B cell (primary cell): ENCODE measurements at regions not wholly inside any gene's neighbourhood (a gene's known extent, or its start where the extent isn't known, plus 50 kb on each side); places are given as distances from the start of the nearest gene placed in this dataset.

ENCODE experiments used
- ATAC-seq: fragments of 200-7000 bp; cut with Tn5 transposase; one replicate; pipeline ENCODE4 v1.10.0; 2021; ENCODE audit warnings: low read depth, mild to moderate bottlenecking, moderate number of reproducible peaks, moderate library complexity
- CTCF ChIA-PET: fragments of 350-600 bp; sonication (Branson Sonifier 250); formaldehyde crosslinking; loops from one replicate; lab custom pipeline; 2021; ENCODE audit warnings: antibody characterized with exemption, inconsistent platforms; lab: Charles Lee
- POLR2A ChIA-PET: fragments of 350-600 bp; sonication (Branson Sonifier 250); formaldehyde crosslinking; loops from one replicate; lab custom pipeline; 2021; ENCODE audit warnings: antibody characterized with exemption; lab: Charles Lee
- DNase-seq: peaks from one replicate; pipeline ENCODE4 v3.0.0; 2013
- H2AFZ ChIP-seq: 2 replicates; pipeline ENCODE4 v1.6.1; 2012; ENCODE audit warnings: mild to moderate bottlenecking, low read depth, low read length; ENCODE audit not compliant: insufficient read depth, poor library complexity, severe bottlenecking
- H3K27ac ChIP-seq, 2 donors: 1 replicate in 1 of 2; 2 replicates in 1 of 2; pipeline ENCODE4 v1.5.1; 2012 to 2013; ENCODE audit warnings: low read length in 2 of 2, mild to moderate bottlenecking in 2 of 2, moderate library complexity in 1 of 2
- H3K27me3 ChIP-seq, 4 experiments: fragments of 200-600 bp in 1 of 4; sonication (generic) in 1 of 4; replicated peaks in 1 of 4; 1 replicate in 2 of 4; 2 replicates in 2 of 4; pipeline versions ENCODE4 v1.6.1 to v1.7.0; 2013 to 2016; ENCODE audit warnings: low read length in 3 of 4, mild to moderate bottlenecking in 2 of 4, mixed read lengths in 1 of 4, moderate library complexity in 1 of 4; ENCODE audit not compliant: insufficient read depth in 4 of 4, control insufficient read depth in 3 of 4; ENCODE audit errors: control extremely low read depth in 1 of 4
- H3K36me3 ChIP-seq, 2 experiments: replicated peaks in 1 of 2; 1 replicate in 1 of 2; 2 replicates in 1 of 2; pipeline versions ENCODE4 v1.6.1 to v1.7.1; 2013; ENCODE audit warnings: low read length in 1 of 2; ENCODE audit not compliant: insufficient read depth in 2 of 2, control insufficient read depth in 1 of 2; ENCODE audit errors: control extremely low read depth in 1 of 2, extremely low read depth in 1 of 2
- H3K4me1 ChIP-seq, 2 donors: fragments of 200-600 bp in 1 of 2; sonication (generic) in 1 of 2; 1 replicate in 1 of 2; 2 replicates in 1 of 2; pipeline versions ENCODE4 v1.5.1 to v1.6.1; 2013 to 2017; ENCODE audit warnings: low read length in 2 of 2; ENCODE audit not compliant: control insufficient read depth in 2 of 2, insufficient read depth in 2 of 2
- H3K4me2 ChIP-seq: replicated peaks from 2 replicates; pipeline ENCODE3; 2012; ENCODE audit warnings: mild to moderate bottlenecking, low read depth, low read length; ENCODE audit not compliant: poor library complexity, severe bottlenecking
- H3K4me3 ChIP-seq, 5 experiments: fragments of 200-600 bp in 1 of 5; sonication (generic) in 1 of 5; 1 replicate in 3 of 5; 2 replicates in 2 of 5; pipeline versions ENCODE4 v1.5.1 to v1.7.0; 2011 to 2016; ENCODE audit warnings: low read length in 4 of 5, mild to moderate bottlenecking in 4 of 5, low read depth in 2 of 5, control low read depth in 1 of 5, moderate library complexity in 1 of 5; ENCODE audit not compliant: insufficient read depth in 1 of 5; ENCODE audit errors: control extremely low read depth in 1 of 5, extremely low read depth in 1 of 5
- H3K79me2 ChIP-seq: fragments of 200-600 bp; sonication (generic); one replicate; pipeline ENCODE4 v1.6.0; 2016; ENCODE audit warnings: low read length; ENCODE audit not compliant: control insufficient read depth, insufficient read depth
- H3K9ac ChIP-seq: fragments of 200-600 bp; sonication (generic); 2 replicates; pipeline ENCODE4 v1.6.1; 2017; ENCODE audit warnings: mild to moderate bottlenecking, low read length, moderate library complexity
- H3K9me3 ChIP-seq, 3 donors: one replicate each; pipeline versions ENCODE4 v1.6.1 to v1.7.1; 2013; ENCODE audit warnings: low read length in 2 of 3; ENCODE audit not compliant: control insufficient read depth in 2 of 3, insufficient read depth in 1 of 3; ENCODE audit errors: control extremely low read depth in 1 of 3
- H4K20me1 ChIP-seq: 2 replicates; pipeline ENCODE4 v1.6.0; 2012; ENCODE audit warnings: mild to moderate bottlenecking, low read length; ENCODE audit not compliant: insufficient read depth, control insufficient read depth, poor library complexity, severe bottlenecking
- H3K27ac Mint-ChIP-seq: one replicate; pipeline ENCODE4 v1.8.0; 2021; ENCODE audit warnings: mixed read lengths
- H3K27me3 Mint-ChIP-seq: one replicate; pipeline ENCODE4 v1.8.0; 2021; ENCODE audit warnings: mixed read lengths
- H3K4me1 Mint-ChIP-seq: one replicate; pipeline ENCODE4 v1.8.0; 2021; ENCODE audit warnings: mixed read lengths
- H3K4me3 Mint-ChIP-seq: one replicate; pipeline ENCODE4 v1.8.0; 2021; ENCODE audit warnings: mixed read lengths
- H3K9me3 Mint-ChIP-seq: one replicate; pipeline ENCODE4 v1.8.0; 2022; ENCODE audit warnings: mixed read lengths; ENCODE audit not compliant: insufficient read depth
- CTCF ChIP-seq: fragments of 200-600 bp; IDR thresholded peaks from one replicate; pipeline ENCODE4 v1.8.0; 2022; ENCODE audit warnings: antibody characterized with exemption, mild to moderate bottlenecking
- EZH2 ChIP-seq: IDR thresholded peaks from 2 replicates; pipeline ENCODE4 v1.6.1; 2012; ENCODE audit warnings: borderline replicate concordance, low read depth, mild to moderate bottlenecking, moderate library complexity, low read length; ENCODE audit not compliant: insufficient read depth, poor library complexity, severe bottlenecking
- WGBS: methylation state at CpG from one replicate; pipeline ENCODE4 v1.1.5; 2013; ENCODE audit warnings: missing lambda C conversion rate; ENCODE audit not compliant: insufficient coverage; 5-methylcytosine and 5-hydroxymethylcytosine counted together
- intact Hi-C: fragments of 100-400 bp; cut with micrococcal nuclease; formaldehyde crosslinking; loops from one replicate; pipeline ENCODE4 v1.10.0; 2022

- DNase-seq (no peak), ATAC-seq (no peak)
- CTCF ChIA-PET = no interaction called here
- no peak overlapping the region for H3K4me2 ChIP-seq
- H3K36me3 ChIP-seq = no peaks in the 10 kb centered on the region
- intact Hi-C loops = no loop called here
- no peak overlapping the region for H3K27ac Mint-ChIP-seq
- TF ChIP-seq CTCF (no peak), EZH2 (no peak)
- H3K9me3 ChIP-seq = peaks cover 0 to 25% (median 0%) of the 10 kb centered on the region in 3 donors
- H3K4me1 ChIP-seq = no peaks in the 10 kb centered on the region
- no peaks in the 10 kb centered on the region for H3K79me2 ChIP-seq
- peaks cover 7% of the 10 kb centered on the region for H3K9me3 Mint-ChIP-seq
- no peak overlapping the region for H2AFZ ChIP-seq
- H3K4me3 Mint-ChIP-seq = no peak overlapping the region
- no peaks in the 10 kb centered on the region for H4K20me1 ChIP-seq
- H3K27ac ChIP-seq = no peak overlapping the region
- H3K4me3 ChIP-seq = no peak overlapping the region
- POLR2A ChIA-PET = no interaction called here
- peaks cover 0 to 10% (median 0%) of the 10 kb centered on the region in 4 experiments for H3K27me3 ChIP-seq
- H3K4me1 Mint-ChIP-seq = no peaks in the 10 kb centered on the region
- no peak overlapping the region for H3K9ac ChIP-seq
- peaks cover 49% of the 10 kb centered on the region for H3K27me3 Mint-ChIP-seq
- WGBS = 94% methylated on average over 3 of the region's 3 CpGs
Measured at GRCh38 chr16:86355951-86356350, 154.4 kb upstream of the FOXF1 start.

- no peak overlapping the region for H3K27ac ChIP-seq
- Mint-ChIP-seq H3K4me1 (no peaks in the 10 kb centered on the region), H3K27me3 (peaks cover 51% of the 10 kb centered on the region), H3K9me3 (peaks cover 7% of the 10 kb centered on the region), H3K27ac (no peak overlapping the region), H3K4me3 (no peak overlapping the region)
- H4K20me1 ChIP-seq = no peaks in the 10 kb centered on the region
- ChIA-PET CTCF (no interaction called here), POLR2A (no interaction called here)
- no peaks in the 10 kb centered on the region for H3K4me1 ChIP-seq
- no peak for DNase-seq
- H3K27me3 ChIP-seq = peaks cover 0 to 10% (median 0%) of the 10 kb centered on the region in 4 experiments
- H3K4me2 ChIP-seq = no peak overlapping the region
- H3K9me3 ChIP-seq = peaks cover 0 to 25% (median 0%) of the 10 kb centered on the region in 3 donors
- ATAC-seq = no peak
- H3K4me3 ChIP-seq = no peak overlapping the region
- WGBS = 75% methylated on average over 5 of the region's 7 CpGs
- no peaks in the 10 kb centered on the region for H3K79me2 ChIP-seq
- intact Hi-C loops = no loop called here
- no peaks in the 10 kb centered on the region for H3K36me3 ChIP-seq
- no peak for TF ChIP-seq EZH2
- no peak for TF ChIP-seq CTCF
- H3K9ac ChIP-seq = no peak overlapping the region
- no peak overlapping the region for H2AFZ ChIP-seq
Measured at GRCh38 chr16:86356804-86357203, 153.5 kb upstream of the FOXF1 start.
